Prostate gland (tissue), 2 donors: ENCODE measurements at regions not wholly inside any gene's neighbourhood (a gene's known extent, or its start where the extent isn't known, plus 50 kb on each side); places are given as distances from the start of the nearest gene placed in this dataset.
A peak's percentile ranks its signal among the peaks of the same experiment; 100 is the strongest.
"Not testable (repeated sequence)": the region's sequence is repeated elsewhere in the genome, so short reads cannot be mapped to it uniquely, and the experiment has no call there.

ENCODE experiments used
- DNase-seq: peaks from one replicate; pipeline ENCODE4 v3.0.0-alpha.2; 2019; ENCODE audit warnings: low spot score
- H3K27ac ChIP-seq, 2 donors: fragments of 200-600 bp; sonication (generic); 2 replicates each; pipeline ENCODE4 v1.5.1; 2017 to 2019
- H3K27me3 ChIP-seq: fragments of 200-600 bp; sonication (generic); replicated peaks from 2 replicates; pipeline ENCODE4 v1.5.1; 2019; ENCODE audit not compliant: insufficient read depth
- H3K36me3 ChIP-seq, 2 donors: fragments of 200-600 bp; sonication (generic); 1 replicate in 1 of 2; 2 replicates in 1 of 2; pipeline versions ENCODE4 v1.5.1 to v1.8.1; 2017 to 2019
- H3K4me1 ChIP-seq: fragments of 200-600 bp; sonication (generic); replicated peaks from 2 replicates; pipeline ENCODE4 v1.5.1; 2019
- H3K4me3 ChIP-seq, 2 donors: fragments of 200-600 bp; sonication (generic); 2 replicates each; pipeline ENCODE4 v1.5.1; 2017 to 2019
- H3K9me3 ChIP-seq: fragments of 200-600 bp; sonication (generic); 2 replicates; pipeline ENCODE4 v1.5.1; 2017
- CTCF ChIP-seq, 4 experiments: fragments of 200-600 bp in 2 of 4; fragments of 450-650 bp in 2 of 4; sonication (generic) in 2 of 4; IDR thresholded peaks; 1 replicate in 3 of 4; 2 replicates in 1 of 4; pipeline ENCODE4 v1.5.1; 2016 to 2019; ENCODE audit warnings: antibody characterized with exemption in 4 of 4, mild to moderate bottlenecking in 2 of 4, moderate library complexity in 2 of 4
- POLR2A ChIP-seq: fragments of 450-650 bp; IDR thresholded peaks from one replicate; pipeline ENCODE4 v1.6.1; 2016; ENCODE audit warnings: antibody characterized with exemption, mild to moderate bottlenecking
- POLR2AphosphoS5 ChIP-seq: sonication (generic); formaldehyde crosslinking; IDR thresholded peaks from one replicate; pipeline ENCODE4 v1.6.1; 2017; ENCODE audit warnings: antibody characterized with exemption
- WGBS: methylation state at CpG from one replicate; pipeline ENCODE4 v1.1.5; 2018; 5-methylcytosine and 5-hydroxymethylcytosine counted together
- intact Hi-C: fragments of 100-400 bp; cut with DNase I; formaldehyde crosslinking; loops from one replicate; pipeline ENCODE4 v1.14.2; 2022

DNA sequence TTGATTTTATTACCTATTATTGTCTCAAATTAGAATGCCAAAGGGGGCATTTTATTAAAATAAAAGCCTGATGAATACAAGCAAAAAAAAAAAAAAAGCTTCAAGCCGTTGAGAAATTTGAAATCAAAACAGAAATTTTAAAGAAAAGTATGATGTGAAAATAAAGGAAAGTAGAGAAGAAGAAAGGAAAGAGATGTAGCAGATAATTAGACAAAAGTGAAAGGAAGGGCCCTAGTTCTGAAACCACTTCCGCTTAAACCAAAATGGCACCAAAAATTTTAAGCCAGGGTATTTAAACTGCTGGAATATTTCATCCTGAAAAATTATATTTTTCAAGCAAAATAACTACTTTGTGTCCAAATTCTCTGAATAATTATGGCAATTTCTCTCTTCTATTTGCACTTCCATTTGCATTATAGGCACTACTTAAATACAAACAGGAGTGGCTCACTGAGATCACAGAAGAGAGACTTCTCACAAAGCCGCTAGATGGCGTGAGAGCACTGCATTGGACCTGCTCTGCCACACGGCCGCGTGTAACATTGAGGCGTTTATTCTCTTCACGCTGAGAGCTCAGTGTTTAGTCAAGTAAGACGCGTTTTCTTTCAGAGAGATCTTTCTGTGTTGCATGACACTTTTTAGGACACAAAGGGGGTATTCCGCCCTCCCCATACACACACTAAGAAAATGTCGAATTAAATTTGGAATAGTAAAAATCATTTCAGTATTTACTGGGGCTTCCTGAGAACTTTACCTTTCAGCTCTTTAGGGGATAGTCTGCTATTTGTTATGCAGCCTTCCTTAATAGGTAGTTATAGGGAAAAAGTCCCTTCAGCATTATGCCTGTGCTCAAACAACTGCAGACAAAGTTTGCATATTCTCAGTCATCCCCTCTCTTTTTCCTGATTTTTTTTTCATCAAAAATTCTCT lies 368.4 kb upstream of the CCNH start:
- no peaks in the 10 kb centered on the region for H3K36me3 ChIP-seq
- no peaks in the 10 kb centered on the region for H3K27me3 ChIP-seq
- intact Hi-C loops = loop anchor here (2.0 kb wide), 1 partner anchor 910 kb away; no protein-coding TSS in a partner anchor
- peak; percentile 65 for DNase-seq
- no peaks in the 10 kb centered on the region for H3K9me3 ChIP-seq
- 11% methylated on average over 13 of the region's 13 CpGs for WGBS
- TF ChIP-seq CTCF (IDR thresholded peaks at IDR 0.05) (peak; percentile 41 to 83 (median 77)), POLR2AphosphoS5 (peak; percentile 36), POLR2A (no peak)
- H3K27ac ChIP-seq = no peak overlapping the region
- no peaks in the 10 kb centered on the region for H3K4me1 ChIP-seq
- H3K4me3 ChIP-seq = no peak overlapping the region

DNA sequence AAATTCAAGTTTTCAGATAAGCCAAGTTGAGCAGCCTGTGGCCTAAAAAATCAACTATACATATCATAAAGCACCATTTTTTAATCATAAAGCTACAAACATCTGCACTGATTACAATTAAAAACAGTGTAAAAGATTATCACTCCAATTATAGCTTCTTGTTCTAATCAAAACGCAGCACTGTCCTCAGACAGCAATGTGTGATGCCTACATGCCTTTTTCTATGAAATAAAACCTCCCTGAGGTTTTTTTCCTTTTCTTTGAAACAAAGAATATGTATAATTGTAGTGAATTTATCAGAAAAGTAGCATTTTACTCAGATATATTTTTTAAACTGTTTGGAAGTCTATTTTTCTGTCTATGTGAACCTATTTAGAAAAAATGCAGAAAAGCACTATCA lies 366.1 kb upstream of the CCNH start:
- WGBS = 64% methylated on average over 1 of the region's 1 CpG
- DNase-seq = no peak
- TF ChIP-seq POLR2AphosphoS5 = no peak
- no peak for TF ChIP-seq CTCF (IDR thresholded peaks at IDR 0.05)
- intact Hi-C loops = no loop called here
- H3K4me3 ChIP-seq = no peak overlapping the region
- H3K27ac ChIP-seq = no peak overlapping the region
- H3K36me3 ChIP-seq = no peaks in the 10 kb centered on the region
- H3K4me1 ChIP-seq = no peaks in the 10 kb centered on the region
- H3K9me3 ChIP-seq = no peaks in the 10 kb centered on the region
- no peaks in the 10 kb centered on the region for H3K27me3 ChIP-seq

- WGBS = 77% methylated on average over 1 of the region's 1 CpG
- DNase-seq = no peak
- intact Hi-C loops = no loop called here
- H3K4me3 ChIP-seq = no peak overlapping the region
- H3K9me3 ChIP-seq = no peaks in the 10 kb centered on the region
- H3K4me1 ChIP-seq = no peaks in the 10 kb centered on the region
- TF ChIP-seq POLR2A (no peak), POLR2AphosphoS5 (no peak), CTCF (IDR thresholded peaks at IDR 0.05) (no peak)
- no peaks in the 10 kb centered on the region for H3K36me3 ChIP-seq
- no peak overlapping the region for H3K27ac ChIP-seq
- no peaks in the 10 kb centered on the region for H3K27me3 ChIP-seq
These were observed 365.1 kb upstream of the CCNH start for GRCh38 chr5:87777877-87778276.

DNA sequence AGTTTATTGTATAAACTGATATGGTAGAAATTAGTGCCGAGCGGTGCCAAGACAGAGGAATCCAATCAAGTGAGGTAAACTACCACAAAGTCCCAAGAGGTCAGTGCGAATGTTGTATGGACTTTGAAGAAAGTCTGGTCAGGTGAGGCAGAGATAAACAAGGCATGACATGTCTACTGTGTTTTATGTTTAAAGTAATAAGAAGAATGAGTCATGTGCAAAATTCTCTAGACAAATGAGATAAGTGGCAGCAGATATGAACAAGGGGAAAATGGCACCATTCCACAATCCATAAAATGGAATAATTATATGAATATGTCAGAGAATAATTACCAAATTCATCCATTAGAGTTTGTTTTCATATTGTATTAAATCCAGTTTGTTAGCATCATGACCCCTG lies 364.1 kb upstream of the CCNH start:
- no peak overlapping the region for H3K27ac ChIP-seq

GRCh38 chr5:87776302-87776701 lies 363.6 kb upstream of the CCNH start:
- H3K4me3 ChIP-seq, H3K27ac ChIP-seq, intact Hi-C loops, H3K27me3 ChIP-seq, H3K4me1 ChIP-seq, DNase-seq, H3K36me3 ChIP-seq, H3K9me3 ChIP-seq: not testable (repeated sequence)
- WGBS = 89% methylated on average over 7 of the region's 7 CpGs

More for the DNA sequence above, 364.1 kb upstream of the CCNH start:
- DNase-seq = no peak
- WGBS = 83% methylated on average over 3 of the region's 3 CpGs
- Histone ChIP-seq H3K27me3 (no peaks in the 10 kb centered on the region), H3K4me3 (no peak overlapping the region), H3K9me3 (no peaks in the 10 kb centered on the region), H3K36me3 (no peaks in the 10 kb centered on the region), H3K4me1 (no peaks in the 10 kb centered on the region)
- intact Hi-C loops = no loop called here
- no peak for TF ChIP-seq CTCF (IDR thresholded peaks at IDR 0.05)
- no peak for TF ChIP-seq POLR2AphosphoS5
- TF ChIP-seq POLR2A = no peak
